Kidney epithelial cell (primary cell): ENCODE measurements at regions not wholly inside any gene's neighbourhood (a gene's known extent, or its start where the extent isn't known, plus 50 kb on each side); places are given as distances from the start of the nearest gene placed in this dataset.

Experiments
- DNase-seq: peaks from one replicate; pipeline ENCODE4 v3.0.0-alpha.2; 2010; ENCODE audit warnings: low read depth
- H3K27me3 ChIP-seq: 2 replicates; pipeline ENCODE4 v1.6.0; 2011; ENCODE audit warnings: low read length; ENCODE audit not compliant: control insufficient read depth, insufficient read depth
- H3K36me3 ChIP-seq: 2 replicates; pipeline ENCODE4 v1.5.1; 2011; ENCODE audit warnings: low read length; ENCODE audit not compliant: control insufficient read depth, insufficient read depth
- H3K4me3 ChIP-seq: 2 replicates; pipeline ENCODE4 v1.5.1; 2011; ENCODE audit warnings: low read depth, mild to moderate bottlenecking, control low read depth, low read length
- CTCF ChIP-seq: IDR thresholded peaks from 2 replicates; pipeline ENCODE4 v1.5.1; 2011; ENCODE audit warnings: mild to moderate bottlenecking, moderate library complexity, low read length, control low read depth, inconsistent platforms; ENCODE audit not compliant: insufficient read depth, poor library complexity, severe bottlenecking

GRCh38 chr1:186541003-186541402 is 80.1 kb upstream of the PDC start:
- no peak for TF ChIP-seq CTCF
- Histone ChIP-seq H3K4me3 (no peak overlapping the region), H3K27me3 (no peaks in the 10 kb centered on the region), H3K36me3 (no peaks in the 10 kb centered on the region)
- no peak for DNase-seq

- no peak for DNase-seq
- no peak for TF ChIP-seq CTCF
- no peak overlapping the region for H3K4me3 ChIP-seq
- no peaks in the 10 kb centered on the region for H3K36me3 ChIP-seq
- no peaks in the 10 kb centered on the region for H3K27me3 ChIP-seq
Measured at GRCh38 chr1:186540521-186540920, 79.6 kb upstream of the PDC start.

- H3K27me3 ChIP-seq, result no peaks in the 10 kb centered on the region
- H3K36me3 ChIP-seq, result no peaks in the 10 kb centered on the region
- H3K4me3 ChIP-seq, result no peak overlapping the region
- TF ChIP-seq CTCF, result no peak
- no peak for DNase-seq
Measured at GRCh38 chr1:186536273-186536890, 75.5 kb upstream of the PDC start.

GRCh38 chr1:186535388-186536133 is 74.6 kb upstream of the PDC start:
- no peaks in the 10 kb centered on the region for H3K27me3 ChIP-seq
- TF ChIP-seq CTCF, result no peak
- peak; percentile 37 for DNase-seq
- H3K36me3 ChIP-seq, result no peaks in the 10 kb centered on the region
- H3K4me3 ChIP-seq, result no peak overlapping the region

- H3K27me3 ChIP-seq, result no peaks in the 10 kb centered on the region
- no peak for DNase-seq
- no peaks in the 10 kb centered on the region for H3K36me3 ChIP-seq
- TF ChIP-seq CTCF, result no peak
- no peak overlapping the region for H3K4me3 ChIP-seq
Measured at GRCh38 chr1:186534401-186534800, 73.5 kb upstream of the PDC start.
